GM12878 (cell line): ENCODE measurements at regions not wholly inside any gene's neighbourhood (a gene's known extent, or its start where the extent isn't known, plus 50 kb on each side); places are given as distances from the start of the nearest gene placed in this dataset.

Experiments used
- ATAC-seq: fragments of 200-7000 bp; cut with Tn5 transposase; 3 replicates; pipeline ENCODE4 v1.9.1; 2020; ENCODE audit warnings: mild to moderate bottlenecking, moderate library complexity
- BruUV-seq: library from RNA; stranded (reverse); fragments of 400-500 nt; replicated peaks from 2 replicates; lab custom pipeline; 2021; lab: Mats Ljungman, UMichigan
- CTCF ChIA-PET: fragments of 300-600 bp; sonication (Branson Sonifier 250); formaldehyde crosslinking; extraction: SDS; loops from one replicate; lab custom pipeline; 2021; ENCODE audit warnings: inconsistent platforms; lab: Yijun Ruan, JAX
- POLR2A ChIA-PET: fragments of 350-600 bp; formaldehyde crosslinking; extraction: SDS; loops from one replicate; lab custom pipeline; 2021; ENCODE audit warnings: inconsistent platforms; lab: Charles Lee
- RAD21 ChIA-PET: fragments of 300-600 bp; sonication (Branson Sonifier 250); formaldehyde crosslinking; loops from one replicate; lab custom pipeline; 2023; ENCODE audit warnings: antibody characterized with exemption; ENCODE audit not compliant: unreplicated experiment; lab: Charles Lee
- SMC1A ChIA-PET: fragments of 300-600 bp; sonication (Branson Sonifier 250); formaldehyde crosslinking; loops from one replicate; lab custom pipeline; 2023; ENCODE audit not compliant: unreplicated experiment, uncharacterized antibody; lab: Charles Lee
- DNase-seq: peaks from one replicate; pipeline ENCODE4 v3.0.0-alpha.2; 2011; ENCODE audit warnings: low read depth, low spot score
- FAIRE-seq: peaks from 3 replicates; lab custom pipeline; 2011; peaks lifted over from hg19 to GRCh38; lab: Jason Lieb, UNC
- H2AFZ ChIP-seq: 2 replicates; pipeline ENCODE4 v1.6.0; 2011; ENCODE audit warnings: low read depth, low read length, control low read depth; ENCODE audit not compliant: control insufficient read depth
- H3K27ac ChIP-seq: 2 replicates; pipeline ENCODE4 v1.5.1; 2011; ENCODE audit warnings: control low read depth; ENCODE audit not compliant: control insufficient read depth, insufficient read depth
- H3K27me3 ChIP-seq, 2 experiments: replicated peaks in 1 of 2; 2 replicates each; pipeline versions ENCODE4 v1.6.0 to v1.6.1; 2011; ENCODE audit warnings: low read length in 1 of 2; ENCODE audit not compliant: control insufficient read depth in 2 of 2, insufficient read depth in 2 of 2
- H3K36me3 ChIP-seq, 2 experiments: 2 replicates each; pipeline ENCODE4 v1.5.1; 2011; ENCODE audit warnings: low read length in 1 of 2; ENCODE audit not compliant: control insufficient read depth in 2 of 2, insufficient read depth in 2 of 2
- H3K4me1 ChIP-seq: 2 replicates; pipeline ENCODE4 v1.6.1; 2011; ENCODE audit warnings: mild to moderate bottlenecking, low read length, moderate library complexity, mixed read lengths; ENCODE audit not compliant: control insufficient read depth, insufficient read depth
- H3K4me2 ChIP-seq: 2 replicates; pipeline ENCODE4 v1.6.0; 2011; ENCODE audit warnings: control low read depth; ENCODE audit not compliant: control insufficient read depth, insufficient read depth
- H3K4me3 ChIP-seq: fragments of 200-600 bp; sonication (generic); 2 replicates; pipeline ENCODE4 v1.5.1; 2016
- H3K79me2 ChIP-seq: 2 replicates; pipeline ENCODE4 v1.6.0; 2011; ENCODE audit warnings: low read length; ENCODE audit not compliant: control insufficient read depth, insufficient read depth
- H3K9ac ChIP-seq: 2 replicates; pipeline ENCODE4 v1.8.0; 2011; ENCODE audit warnings: low read length, control low read depth, mixed read lengths; ENCODE audit not compliant: control insufficient read depth, insufficient read depth
- H3K9me3 ChIP-seq: replicated peaks from 3 replicates; pipeline ENCODE4 v1.5.1; 2011; ENCODE audit warnings: mild to moderate bottlenecking, low read length; ENCODE audit not compliant: control insufficient read depth, insufficient read depth
- H4K20me1 ChIP-seq: 2 replicates; pipeline ENCODE4 v1.6.0; 2011; ENCODE audit not compliant: control insufficient read depth, insufficient read depth
- DPF2 ChIP-seq: fragments of 450-650 bp; IDR thresholded peaks from 2 replicates; pipeline ENCODE4 v1.6.1; 2017; ENCODE audit warnings: mild to moderate bottlenecking
- MXI1 ChIP-seq: fragments of 150-350 bp; IDR thresholded peaks from 2 replicates; pipeline ENCODE4 v1.6.1; 2011; ENCODE audit warnings: low read depth, mild to moderate bottlenecking, inconsistent platforms, low read length, improper control_type of control experiment
- NFXL1 ChIP-seq: fragments of 450-650 bp; IDR thresholded peaks from 2 replicates; pipeline ENCODE4 v1.6.1; 2017; ENCODE audit warnings: antibody characterized with exemption, mild to moderate bottlenecking, borderline replicate concordance
- NR2C2 ChIP-seq: IDR thresholded peaks from 2 replicates; pipeline ENCODE4 v1.6.1; 2011; ENCODE audit warnings: borderline replicate concordance, low read depth; ENCODE audit not compliant: control insufficient read depth, insufficient read length
- RUNX3 ChIP-seq: IDR thresholded peaks from 2 replicates; pipeline ENCODE4 v1.6.1; 2012; ENCODE audit warnings: low read length, inconsistent platforms
- TCF3 ChIP-seq: IDR thresholded peaks from 2 replicates; pipeline ENCODE4 v1.6.1; 2012; ENCODE audit warnings: low read depth, mild to moderate bottlenecking, low read length, borderline replicate concordance; ENCODE audit not compliant: insufficient read depth
- YBX1 ChIP-seq: fragments of 450-650 bp; IDR thresholded peaks from 2 replicates; pipeline ENCODE4 v1.6.1; 2016; ENCODE audit warnings: antibody characterized with exemption
- ZNF384 ChIP-seq: IDR thresholded peaks from 2 replicates; pipeline ENCODE4 v1.6.1; 2012; ENCODE audit warnings: low read depth, mild to moderate bottlenecking, low read length, improper control_type of control experiment, borderline replicate concordance
- ZNF622 ChIP-seq: fragments of 450-650 bp; IDR thresholded peaks from 2 replicates; pipeline ENCODE4 v1.6.1; 2017; ENCODE audit warnings: mild to moderate bottlenecking, inconsistent platforms
- whole genome bisulfite sequencing: methylation state at CpG from one replicate; pipeline ENCODE4 v1.1.6; 2016; ENCODE audit warnings: low lambda C conversion rate; ENCODE audit not compliant: insufficient replicate concordance, insufficient coverage; ENCODE audit errors: missing lambda C conversion rate; 5-methylcytosine and 5-hydroxymethylcytosine counted together
- in situ Hi-C: fragments of 300-500 bp; cut with MboI; formaldehyde crosslinking; loops from 9 replicates; pipeline ENCODE4 v1.14.3; 2018; ENCODE audit warnings: mixed read lengths
- intact Hi-C: fragments of 100-400 bp; cut with micrococcal nuclease; formaldehyde crosslinking; loops from one replicate; pipeline ENCODE4 v1.14.2; 2022; ENCODE audit not compliant: unreplicated experiment
- TF ChIP-seq, protein P1 (sequence below): fragments of 450-650 bp; IDR thresholded peaks from 2 replicates; pipeline ENCODE4 v1.6.1; 2018; ENCODE audit warnings: mild to moderate bottlenecking, low read depth, moderate library complexity; ENCODE audit not compliant: partially characterized antibody

DNA sequence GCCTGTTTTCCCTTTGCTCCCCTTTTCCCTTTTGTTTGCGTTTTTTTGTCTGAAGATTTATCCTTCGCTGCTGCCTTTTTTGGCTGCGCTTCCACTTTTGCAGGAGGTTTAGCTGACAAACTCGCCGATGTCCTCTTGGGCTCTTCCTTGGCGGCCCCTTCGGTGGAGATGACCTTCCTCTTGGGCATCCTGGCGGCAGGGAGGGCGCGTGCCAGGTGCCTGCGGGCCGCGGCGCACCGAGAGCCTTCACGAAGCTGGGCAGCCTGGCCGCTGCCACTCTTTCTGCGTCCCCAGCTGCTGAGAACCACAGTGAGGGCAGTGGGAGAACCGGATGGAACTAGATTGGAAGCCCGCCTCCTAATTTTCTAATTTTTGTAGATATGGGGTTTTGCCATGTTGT is 197.1 kb upstream of the C2CD4B start:
- no peaks in the 10 kb centered on the region for H3K79me2 ChIP-seq
- no peak for FAIRE-seq
- no peak overlapping the region for H3K27ac ChIP-seq
- no peak overlapping the region for H3K4me3 ChIP-seq
- H3K9ac ChIP-seq = no peak overlapping the region
- 55% methylated on average over 20 of the region's 20 CpGs for WGBS
- H3K9me3 ChIP-seq = no peaks in the 10 kb centered on the region
- no peak overlapping the region for H3K4me2 ChIP-seq
- RAD21 ChIA-PET = no interaction called here
- POLR2A ChIA-PET = no interaction called here
- H3K4me1 ChIP-seq = no peaks in the 10 kb centered on the region
- H3K27me3 ChIP-seq = no peaks in the 10 kb centered on the region; a peak in 2 of 4 replicates
- H3K36me3 ChIP-seq = no peaks in the 10 kb centered on the region
- TF ChIP-seq TCF3 = no peak
- TF ChIP-seq ZNF622 = no peak
- TF ChIP-seq ZNF384 = no peak
- no peak for TF ChIP-seq NR2C2
- no peak for TF ChIP-seq MXI1
- no peak for TF ChIP-seq YBX1
- no peak for TF ChIP-seq RUNX3
- TF ChIP-seq, protein P1, sequence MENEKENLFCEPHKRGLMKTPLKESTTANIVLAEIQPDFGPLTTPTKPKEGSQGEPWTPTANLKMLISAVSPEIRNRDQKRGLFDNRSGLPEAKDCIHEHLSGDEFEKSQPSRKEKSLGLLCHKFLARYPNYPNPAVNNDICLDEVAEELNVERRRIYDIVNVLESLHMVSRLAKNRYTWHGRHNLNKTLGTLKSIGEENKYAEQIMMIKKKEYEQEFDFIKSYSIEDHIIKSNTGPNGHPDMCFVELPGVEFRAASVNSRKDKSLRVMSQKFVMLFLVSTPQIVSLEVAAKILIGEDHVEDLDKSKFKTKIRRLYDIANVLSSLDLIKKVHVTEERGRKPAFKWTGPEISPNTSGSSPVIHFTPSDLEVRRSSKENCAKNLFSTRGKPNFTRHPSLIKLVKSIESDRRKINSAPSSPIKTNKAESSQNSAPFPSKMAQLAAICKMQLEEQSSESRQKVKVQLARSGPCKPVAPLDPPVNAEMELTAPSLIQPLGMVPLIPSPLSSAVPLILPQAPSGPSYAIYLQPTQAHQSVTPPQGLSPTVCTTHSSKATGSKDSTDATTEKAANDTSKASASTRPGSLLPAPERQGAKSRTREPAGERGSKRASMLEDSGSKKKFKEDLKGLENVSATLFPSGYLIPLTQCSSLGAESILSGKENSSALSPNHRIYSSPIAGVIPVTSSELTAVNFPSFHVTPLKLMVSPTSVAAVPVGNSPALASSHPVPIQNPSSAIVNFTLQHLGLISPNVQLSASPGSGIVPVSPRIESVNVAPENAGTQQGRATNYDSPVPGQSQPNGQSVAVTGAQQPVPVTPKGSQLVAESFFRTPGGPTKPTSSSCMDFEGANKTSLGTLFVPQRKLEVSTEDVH = no peak
- no peak for TF ChIP-seq NFXL1
- no peak for TF ChIP-seq DPF2
- SMC1A ChIA-PET = no interaction called here
- intact Hi-C loops (no loop called here), in situ Hi-C loops (no loop called here)
- CTCF ChIA-PET = no interaction called here
- no peak for ATAC-seq
- H2AFZ ChIP-seq = no peak overlapping the region
- no peaks in the 10 kb centered on the region; the same call in 1 of the 2 replicates for H4K20me1 ChIP-seq
- no peak for DNase-seq
- no TSS peak for BruUV-seq
